Colonic mucosa (tissue), 4 donors: ENCODE measurements at regions not wholly inside any gene's neighbourhood (a gene's known extent, or its start where the extent isn't known, plus 50 kb on each side); places are given as distances from the start of the nearest gene placed in this dataset.

Experiments
- DNase-seq: peaks from one replicate; pipeline ENCODE4 v3.0.0-alpha.2; 2020
- H3K27ac ChIP-seq: fragments of 200-600 bp; one replicate; pipeline ENCODE4 v1.8.0; 2021
- H3K27me3 ChIP-seq: fragments of 200-600 bp; one replicate; pipeline ENCODE4 v1.8.0; 2021
- H3K36me3 ChIP-seq: fragments of 200-600 bp; one replicate; pipeline ENCODE4 v1.8.0; 2021
- H3K4me1 ChIP-seq: fragments of 200-600 bp; one replicate; pipeline ENCODE4 v1.8.0; 2021; ENCODE audit warnings: mild to moderate bottlenecking
- H3K4me3 ChIP-seq: fragments of 200-600 bp; one replicate; pipeline ENCODE4 v1.8.0; 2021
- H3K9ac ChIP-seq, 2 donors: one replicate each; pipeline ENCODE4 v1.7.0; 2013; ENCODE audit warnings: control low read depth in 2 of 2, low read depth in 2 of 2, low read length in 2 of 2
- H3K9me3 ChIP-seq: fragments of 200-600 bp; one replicate; pipeline ENCODE4 v1.8.0; 2021
- CTCF ChIP-seq: fragments of 200-600 bp; IDR thresholded peaks from one replicate; pipeline ENCODE4 v1.8.0; 2022; ENCODE audit warnings: antibody characterized with exemption, mild to moderate bottlenecking
- intact Hi-C: fragments of 100-400 bp; cut with DNase I; formaldehyde crosslinking; loops from one replicate; pipeline ENCODE4 v1.14.1; 2022
- donor health status: healthy.
- donor health status: DM: no; HTN: no; CAD: no.
- donor health status: DM: no; HTN: no; CAD: no.

GRCh38 chr17:71460943-71461342, 659.9 kb upstream of the SOX9 start:
- Histone ChIP-seq H3K27me3 (no peaks in the 10 kb centered on the region), H3K9ac (no peak overlapping the region), H3K27ac (no peak overlapping the region), H3K9me3 (no peaks in the 10 kb centered on the region), H3K4me1 (no peaks in the 10 kb centered on the region), H3K36me3 (no peaks in the 10 kb centered on the region), H3K4me3 (no peak overlapping the region)
- DNase-seq, result peak; percentile 46
- intact Hi-C loops, result loop anchor here (5.0 to 10.0 kb wide), 3 partner anchors 219 to 346 kb away; no protein-coding TSS in a partner anchor
- TF ChIP-seq CTCF, result peak; percentile 38

GRCh38 chr17:71461498-71462169, 659.2 kb upstream of the SOX9 start:
- no peak for TF ChIP-seq CTCF
- no peak overlapping the region for H3K4me3 ChIP-seq
- H3K9ac ChIP-seq, result no peak overlapping the region
- DNase-seq, result no peak
- H3K27ac ChIP-seq, result no peak overlapping the region
- no peaks in the 10 kb centered on the region for H3K9me3 ChIP-seq
- intact Hi-C loops, result loop anchor here (5.0 to 10.0 kb wide), 3 partner anchors 219 to 347 kb away; no protein-coding TSS in a partner anchor
- no peaks in the 10 kb centered on the region for H3K4me1 ChIP-seq
- no peaks in the 10 kb centered on the region for H3K36me3 ChIP-seq
- H3K27me3 ChIP-seq, result no peaks in the 10 kb centered on the region

GRCh38 chr17:71464241-71464640, 656.6 kb upstream of the SOX9 start:
- TF ChIP-seq CTCF, result no peak
- no peak overlapping the region for H3K4me3 ChIP-seq
- no peaks in the 10 kb centered on the region for H3K9me3 ChIP-seq
- H3K9ac ChIP-seq, result no peak overlapping the region
- no peaks in the 10 kb centered on the region for H3K36me3 ChIP-seq
- no peak overlapping the region for H3K27ac ChIP-seq
- no peaks in the 10 kb centered on the region for H3K27me3 ChIP-seq
- no peak for DNase-seq
- intact Hi-C loops, result loop anchor here (5.0 to 10.0 kb wide), 3 partner anchors 222 to 349 kb away; no protein-coding TSS in a partner anchor
- H3K4me1 ChIP-seq, result no peaks in the 10 kb centered on the region

- Histone ChIP-seq H3K9ac (no peak overlapping the region), H3K4me1 (no peaks in the 10 kb centered on the region), H3K27me3 (no peaks in the 10 kb centered on the region), H3K4me3 (no peak overlapping the region), H3K36me3 (no peaks in the 10 kb centered on the region), H3K9me3 (no peaks in the 10 kb centered on the region), H3K27ac (no peak overlapping the region)
- DNase-seq, result no peak
- intact Hi-C loops, result loop anchor here (5.0 to 10.0 kb wide), 3 partner anchors 222 to 350 kb away; no protein-coding TSS in a partner anchor
- TF ChIP-seq CTCF, result no peak
Measured at GRCh38 chr17:71464751-71465150, 656.1 kb upstream of the SOX9 start.

- no peaks in the 10 kb centered on the region for H3K36me3 ChIP-seq
- TF ChIP-seq CTCF, result no peak
- intact Hi-C loops, result loop anchor here (10.0 kb wide), 2 partner anchors 297 to 353 kb away; no protein-coding TSS in a partner anchor
Measured at GRCh38 chr17:71467719-71468118, 653.1 kb upstream of the SOX9 start.

More at GRCh38 chr17:71467719-71468118, 653.1 kb upstream of the SOX9 start:
- no peak for DNase-seq
- H3K9me3 ChIP-seq, result no peaks in the 10 kb centered on the region
- H3K27me3 ChIP-seq, result no peaks in the 10 kb centered on the region
- H3K9ac ChIP-seq, result no peak overlapping the region
- no peak overlapping the region for H3K27ac ChIP-seq
- H3K4me1 ChIP-seq, result no peaks in the 10 kb centered on the region
- no peak overlapping the region for H3K4me3 ChIP-seq
